ENCODE measurements at regions not wholly inside any gene's neighbourhood (a gene's known extent, or its start where the extent isn't known, plus 50 kb on each side); places are given as distances from the start of the nearest gene placed in this dataset.

GRCh38 chr5:73322437-73323076 is 126.0 kb downstream of the FOXD1 start:
- H3K27me3 ChIP-seq, result no peaks in the 10 kb centered on the region
- no peaks in the 10 kb centered on the region for H3K79me2 ChIP-seq
- no peaks in the 10 kb centered on the region for H3K4me1 ChIP-seq (ENCODE audit: insufficient read depth)
- DNase-seq (ENCODE audit: low spot score), result no peak
- no peak overlapping the region for H3K4me2 ChIP-seq
- no peak overlapping the region for H2AFZ ChIP-seq
- H3K9me2 ChIP-seq (replicated peaks; ENCODE audit: insufficient read depth), result no peaks in the 10 kb centered on the region
- H3K27ac ChIP-seq, result no peak overlapping the region
- no peak for TF ChIP-seq EZH2phosphoT487 (IDR thresholded peaks at IDR 0.05; ENCODE audit: low read depth, severe bottlenecking, unreplicated experiment)
- no peak for TF ChIP-seq EZH2 (IDR thresholded peaks at IDR 0.05; ENCODE audit: borderline replicate concordance)
- TF ChIP-seq CTCF (IDR thresholded peaks at IDR 0.05; ENCODE audit: poor library complexity), result no peak
- no peak overlapping the region for H3K4me3 ChIP-seq
- H3K36me3 ChIP-seq (replicated peaks; ENCODE audit: insufficient read depth, low read depth), result no peaks in the 10 kb centered on the region
- 85% methylated on average over 9 of the region's 9 CpGs for WGBS (ENCODE audit: low lambda C conversion rate, missing lambda C conversion rate)
- no peaks in the 10 kb centered on the region for H4K20me1 ChIP-seq (ENCODE audit: insufficient read depth, poor library complexity, severe bottlenecking)
- H3K9me3 ChIP-seq (ENCODE audit: low read depth), result no peaks in the 10 kb centered on the region

GRCh38 chr5:73321757-73322436 is 126.7 kb downstream of the FOXD1 start:
- Histone ChIP-seq H2AFZ (no peak overlapping the region), H3K27ac (no peak overlapping the region), H3K27me3 (no peaks in the 10 kb centered on the region), H3K4me1 (ENCODE audit: insufficient read depth) (no peaks in the 10 kb centered on the region), H3K79me2 (no peaks in the 10 kb centered on the region), H3K9me2 (replicated peaks; ENCODE audit: insufficient read depth) (no peaks in the 10 kb centered on the region), H3K36me3 (replicated peaks; ENCODE audit: insufficient read depth, low read depth) (no peaks in the 10 kb centered on the region), H3K4me2 (no peak overlapping the region), H4K20me1 (ENCODE audit: insufficient read depth, poor library complexity, severe bottlenecking) (no peaks in the 10 kb centered on the region), H3K9me3 (ENCODE audit: low read depth) (no peaks in the 10 kb centered on the region), H3K4me3 (no peak overlapping the region)
- no peak for TF ChIP-seq EZH2 (IDR thresholded peaks at IDR 0.05; ENCODE audit: borderline replicate concordance)
- no peak for DNase-seq (ENCODE audit: low spot score)
- WGBS (ENCODE audit: low lambda C conversion rate, missing lambda C conversion rate), result 56% methylated on average over 5 of the region's 5 CpGs

- WGBS (ENCODE audit: low lambda C conversion rate, missing lambda C conversion rate), result 88% methylated on average over 6 of the region's 6 CpGs
- Histone ChIP-seq H3K4me3 (no peak overlapping the region), H3K4me1 (ENCODE audit: insufficient read depth) (no peaks in the 10 kb centered on the region), H3K9me3 (ENCODE audit: low read depth) (no peaks in the 10 kb centered on the region), H2AFZ (no peak overlapping the region), H3K27ac (no peak overlapping the region), H3K9me2 (replicated peaks; ENCODE audit: insufficient read depth) (no peaks in the 10 kb centered on the region), H3K27me3 (peaks cover 8% of the 10 kb centered on the region), H4K20me1 (ENCODE audit: insufficient read depth, poor library complexity, severe bottlenecking) (no peaks in the 10 kb centered on the region), H3K79me2 (no peaks in the 10 kb centered on the region), H3K36me3 (replicated peaks; ENCODE audit: insufficient read depth, low read depth) (no peaks in the 10 kb centered on the region), H3K4me2 (no peak overlapping the region)
- DNase-seq (ENCODE audit: low spot score), result no peak
- TF ChIP-seq EZH2 (IDR thresholded peaks at IDR 0.05; ENCODE audit: borderline replicate concordance), result no peak
- TF ChIP-seq CTCF (IDR thresholded peaks at IDR 0.05; ENCODE audit: poor library complexity), result no peak
- TF ChIP-seq EZH2phosphoT487 (IDR thresholded peaks at IDR 0.05; ENCODE audit: low read depth, severe bottlenecking, unreplicated experiment), result no peak
Measured at GRCh38 chr5:73319036-73319435, 129.5 kb downstream of the FOXD1 start.

- Histone ChIP-seq H3K4me2 (no peak overlapping the region), H3K27ac (no peak overlapping the region), H3K9me2 (replicated peaks; ENCODE audit: insufficient read depth) (no peaks in the 10 kb centered on the region), H3K4me1 (ENCODE audit: insufficient read depth) (no peaks in the 10 kb centered on the region), H3K36me3 (replicated peaks; ENCODE audit: insufficient read depth, low read depth) (no peaks in the 10 kb centered on the region), H3K9me3 (ENCODE audit: low read depth) (no peaks in the 10 kb centered on the region), H2AFZ (no peak overlapping the region), H3K79me2 (no peaks in the 10 kb centered on the region), H3K4me3 (no peak overlapping the region), H3K27me3 (peaks cover 15% of the 10 kb centered on the region), H4K20me1 (ENCODE audit: insufficient read depth, poor library complexity, severe bottlenecking) (no peaks in the 10 kb centered on the region)
- 38% methylated on average over 1 of the region's 1 CpG for WGBS (ENCODE audit: low lambda C conversion rate, missing lambda C conversion rate)
- no peak for DNase-seq (ENCODE audit: low spot score)
- TF ChIP-seq CTCF (IDR thresholded peaks at IDR 0.05; ENCODE audit: poor library complexity) (no peak), EZH2 (IDR thresholded peaks at IDR 0.05; ENCODE audit: borderline replicate concordance) (no peak), EZH2phosphoT487 (IDR thresholded peaks at IDR 0.05; ENCODE audit: low read depth, severe bottlenecking, unreplicated experiment) (no peak)
Measured at GRCh38 chr5:73318308-73318719, 130.3 kb downstream of the FOXD1 start.
